ENCODE measurements at regions not wholly inside any gene's neighbourhood (a gene's known extent, or its start where the extent isn't known, plus 50 kb on each side); places are given as distances from the start of the nearest gene placed in this dataset.
"Not testable (repeated sequence)": the region's sequence is repeated elsewhere in the genome, so short reads cannot be mapped to it uniquely, and the experiment has no call there.

GRCh38 chr6:28623242-28623641 lies 97.6 kb downstream of the GPX5 start:
- DNase-seq (ENCODE audit: low read depth): not testable (repeated sequence)

- DNase-seq (ENCODE audit: low read depth): not testable (repeated sequence)
Measured at GRCh38 chr6:28626386-28626785, 100.7 kb downstream of the GPX5 start.

GRCh38 chr6:28632326-28632851 lies 106.7 kb downstream of the GPX5 start:
- no peak for DNase-seq (ENCODE audit: low read depth)

- no peak for DNase-seq (ENCODE audit: low read depth)
Measured at GRCh38 chr6:28633445-28634215, 107.9 kb downstream of the GPX5 start.

GRCh38 chr6:28634411-28634760 lies 108.7 kb downstream of the GPX5 start:
- no peak for DNase-seq (ENCODE audit: low read depth)

GRCh38 chr6:28634761-28635546 lies 109.3 kb downstream of the GPX5 start:
- no peak for DNase-seq (ENCODE audit: low read depth)

- DNase-seq (ENCODE audit: low read depth): no peak
Measured at GRCh38 chr6:28635547-28636158, 110.0 kb downstream of the GPX5 start.

GRCh38 chr6:28638787-28639430 lies 113.2 kb downstream of the GPX5 start:
- no peak for DNase-seq (ENCODE audit: low read depth)

GRCh38 chr6:28639445-28640290 lies 114.0 kb downstream of the GPX5 start:
- not testable (repeated sequence) for DNase-seq (ENCODE audit: low read depth)

- peak; percentile 58 for DNase-seq (ENCODE audit: low read depth)
Measured at GRCh38 chr6:28643017-28643740, 117.5 kb downstream of the GPX5 start.

- DNase-seq (ENCODE audit: low read depth): no peak
Measured at GRCh38 chr6:28646650-28647049, 121.0 kb downstream of the GPX5 start.

GRCh38 chr6:28648035-28648877 lies 122.6 kb downstream of the GPX5 start:
- peak; percentile 60 for DNase-seq (ENCODE audit: low read depth)

GRCh38 chr6:28648878-28649375 lies 123.2 kb downstream of the GPX5 start:
- no peak for DNase-seq (ENCODE audit: low read depth)

- DNase-seq (ENCODE audit: low read depth): no peak
Measured at GRCh38 chr6:28651161-28651560, 125.5 kb downstream of the GPX5 start.

GRCh38 chr6:28653876-28654275 lies 128.2 kb downstream of the GPX5 start:
- DNase-seq (ENCODE audit: low read depth): no peak

GRCh38 chr6:28655164-28655563 lies 129.5 kb downstream of the GPX5 start:
- no peak for DNase-seq (ENCODE audit: low read depth)

- DNase-seq (ENCODE audit: low read depth): no peak
Measured at GRCh38 chr6:28656715-28657114, 131.0 kb downstream of the GPX5 start.

- no peak for DNase-seq (ENCODE audit: low read depth)
Measured at GRCh38 chr6:28657381-28657768, 131.7 kb downstream of the GPX5 start.

GRCh38 chr6:28657769-28658465 lies 132.2 kb downstream of the GPX5 start:
- DNase-seq (ENCODE audit: low read depth): peak; percentile 20
